Breast epithelium (tissue), 3 donors: ENCODE measurements at regions not wholly inside any gene's neighbourhood (a gene's known extent, or its start where the extent isn't known, plus 50 kb on each side); places are given as distances from the start of the nearest gene placed in this dataset.

Source experiments
- CTCF ChIP-seq, 3 donors: fragments of 450-650 bp; IDR thresholded peaks; one replicate each; pipeline ENCODE4 v1.5.1; 2016 to 2017; ENCODE audit warnings: antibody characterized with exemption in 3 of 3, mild to moderate bottlenecking in 3 of 3, moderate library complexity in 3 of 3
- POLR2AphosphoS5 ChIP-seq, 3 donors: sonication (generic); formaldehyde crosslinking; IDR thresholded peaks; one replicate each; pipeline ENCODE4 v1.6.1; 2017; ENCODE audit warnings: antibody characterized with exemption in 3 of 3

GRCh38 chr2:150669492-150669891, 182.0 kb upstream of the RND3 start:
- no peak for TF ChIP-seq CTCF (IDR thresholded peaks at IDR 0.05)
- TF ChIP-seq POLR2AphosphoS5 (IDR thresholded peaks at IDR 0.05) = no peak
